Loucy (cell line): ENCODE measurements at regions not wholly inside any gene's neighbourhood (a gene's known extent, or its start where the extent isn't known, plus 50 kb on each side); places are given as distances from the start of the nearest gene placed in this dataset.
"Not testable (repeated sequence)": the region's sequence is repeated elsewhere in the genome, so short reads cannot be mapped to it uniquely, and the experiment has no call there.

Experiments
- H2AFZ ChIP-seq: fragments of 200-600 bp; sonication (generic); 2 replicates; pipeline ENCODE4 v1.6.0; 2016; ENCODE audit warnings: antibody characterized with exemption, mild to moderate bottlenecking, low read length, moderate library complexity
- H3F3A ChIP-seq: fragments of 200-600 bp; 2 replicates; pipeline ENCODE4 v1.6.0; 2016; ENCODE audit warnings: antibody characterized with exemption, low read depth, mild to moderate bottlenecking
- H3K27me3 ChIP-seq: fragments of 200-600 bp; sonication (generic); 2 replicates; pipeline ENCODE4 v1.6.1; 2014; ENCODE audit warnings: low read length, mild to moderate bottlenecking; ENCODE audit not compliant: insufficient read depth, poor library complexity, severe bottlenecking
- H3K36me3 ChIP-seq: fragments of 200-600 bp; sonication (generic); 2 replicates; pipeline ENCODE4 v1.6.1; 2016; ENCODE audit warnings: low read length; ENCODE audit not compliant: insufficient read depth
- H3K4me1 ChIP-seq: fragments of 200-600 bp; sonication (generic); 2 replicates; pipeline ENCODE4 v1.5.1; 2014; ENCODE audit warnings: low read length, mild to moderate bottlenecking; ENCODE audit not compliant: insufficient read depth, poor library complexity, severe bottlenecking
- H3K4me2 ChIP-seq: fragments of 200-600 bp; sonication (generic); 2 replicates; pipeline ENCODE4 v1.6.0; 2014; ENCODE audit warnings: antibody characterized with exemption, low read length, low read depth, mild to moderate bottlenecking; ENCODE audit not compliant: poor library complexity, severe bottlenecking
- H3K4me3 ChIP-seq: fragments of 200-600 bp; sonication (generic); 2 replicates; pipeline ENCODE4 v1.5.1; 2014; ENCODE audit warnings: low read length, mild to moderate bottlenecking, mixed read lengths; ENCODE audit not compliant: poor library complexity, severe bottlenecking
- H3K79me2 ChIP-seq: fragments of 200-600 bp; sonication (generic); 2 replicates; pipeline ENCODE4 v1.6.1; 2014; ENCODE audit warnings: low read length; ENCODE audit not compliant: insufficient read depth
- H3K9ac ChIP-seq: fragments of 200-600 bp; sonication (generic); 2 replicates; pipeline ENCODE4 v1.6.0; 2014; ENCODE audit warnings: mild to moderate bottlenecking, low read depth, low read length, moderate library complexity; ENCODE audit not compliant: poor library complexity, severe bottlenecking
- H3K9me2 ChIP-seq: fragments of 200-600 bp; sonication (generic); replicated peaks from 2 replicates; pipeline ENCODE4 v1.6.1; 2016; ENCODE audit warnings: low read depth, low read length, mixed read lengths
- H3K9me3 ChIP-seq: fragments of 200-600 bp; sonication (generic); 2 replicates; pipeline ENCODE4 v1.6.1; 2014; ENCODE audit warnings: mild to moderate bottlenecking, antibody characterized with exemption, low read length, low read depth; ENCODE audit not compliant: insufficient read depth
- H4K20me1 ChIP-seq: fragments of 200-600 bp; sonication (generic); 2 replicates; pipeline ENCODE4 v1.6.0; 2014; ENCODE audit warnings: antibody characterized with exemption, low read length, mild to moderate bottlenecking; ENCODE audit not compliant: insufficient read depth, poor library complexity, severe bottlenecking
- EZH2phosphoT487 ChIP-seq: fragments of 200-600 bp; IDR thresholded peaks from 2 replicates; pipeline ENCODE4 v1.6.1; 2018; ENCODE audit warnings: antibody characterized with exemption, mild to moderate bottlenecking, moderate library complexity, borderline replicate concordance
- TF ChIP-seq, protein P1 (sequence below): fragments of 200-600 bp; sonication (generic); conservative IDR thresholded peaks from 2 replicates; pipeline ENCODE4 v1.5.1; 2014; ENCODE audit warnings: mild to moderate bottlenecking, antibody characterized with exemption, low read length

DNA sequence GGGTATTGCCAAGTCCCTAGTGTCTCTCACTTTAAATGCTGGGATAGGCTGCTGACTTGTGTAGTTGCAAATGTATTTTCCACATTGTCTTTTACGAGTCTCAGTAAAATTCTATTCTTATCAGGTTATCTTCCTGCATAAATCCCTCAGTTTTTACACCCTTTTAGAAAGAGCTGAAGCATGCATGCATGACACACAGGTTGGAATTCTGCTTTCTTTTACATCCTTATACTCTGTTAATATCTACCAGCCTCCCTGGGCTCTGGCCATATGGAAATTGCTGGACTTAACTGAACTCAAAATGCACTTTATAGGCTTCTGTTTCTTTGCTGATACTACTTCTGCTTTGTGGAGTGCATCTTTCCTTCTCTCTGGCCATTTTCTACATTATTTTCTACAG, 477.4 kb downstream of the FRK start:
- TF ChIP-seq, protein P1, sequence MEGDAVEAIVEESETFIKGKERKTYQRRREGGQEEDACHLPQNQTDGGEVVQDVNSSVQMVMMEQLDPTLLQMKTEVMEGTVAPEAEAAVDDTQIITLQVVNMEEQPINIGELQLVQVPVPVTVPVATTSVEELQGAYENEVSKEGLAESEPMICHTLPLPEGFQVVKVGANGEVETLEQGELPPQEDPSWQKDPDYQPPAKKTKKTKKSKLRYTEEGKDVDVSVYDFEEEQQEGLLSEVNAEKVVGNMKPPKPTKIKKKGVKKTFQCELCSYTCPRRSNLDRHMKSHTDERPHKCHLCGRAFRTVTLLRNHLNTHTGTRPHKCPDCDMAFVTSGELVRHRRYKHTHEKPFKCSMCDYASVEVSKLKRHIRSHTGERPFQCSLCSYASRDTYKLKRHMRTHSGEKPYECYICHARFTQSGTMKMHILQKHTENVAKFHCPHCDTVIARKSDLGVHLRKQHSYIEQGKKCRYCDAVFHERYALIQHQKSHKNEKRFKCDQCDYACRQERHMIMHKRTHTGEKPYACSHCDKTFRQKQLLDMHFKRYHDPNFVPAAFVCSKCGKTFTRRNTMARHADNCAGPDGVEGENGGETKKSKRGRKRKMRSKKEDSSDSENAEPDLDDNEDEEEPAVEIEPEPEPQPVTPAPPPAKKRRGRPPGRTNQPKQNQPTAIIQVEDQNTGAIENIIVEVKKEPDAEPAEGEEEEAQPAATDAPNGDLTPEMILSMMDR: no peak
- TF ChIP-seq EZH2phosphoT487: no peak
- no peaks in the 10 kb centered on the region for H4K20me1 ChIP-seq
- no peaks in the 10 kb centered on the region for H3F3A ChIP-seq
- H3K9me2 ChIP-seq: no peaks in the 10 kb centered on the region
- no peaks in the 10 kb centered on the region for H3K79me2 ChIP-seq
- H3K4me1 ChIP-seq: no peaks in the 10 kb centered on the region
- H3K9ac ChIP-seq: no peak overlapping the region
- no peaks in the 10 kb centered on the region for H3K27me3 ChIP-seq
- no peak overlapping the region for H3K4me2 ChIP-seq
- no peak overlapping the region for H3K4me3 ChIP-seq
- no peak overlapping the region for H2AFZ ChIP-seq
- no peaks in the 10 kb centered on the region for H3K9me3 ChIP-seq
- H3K36me3 ChIP-seq: no peaks in the 10 kb centered on the region

DNA sequence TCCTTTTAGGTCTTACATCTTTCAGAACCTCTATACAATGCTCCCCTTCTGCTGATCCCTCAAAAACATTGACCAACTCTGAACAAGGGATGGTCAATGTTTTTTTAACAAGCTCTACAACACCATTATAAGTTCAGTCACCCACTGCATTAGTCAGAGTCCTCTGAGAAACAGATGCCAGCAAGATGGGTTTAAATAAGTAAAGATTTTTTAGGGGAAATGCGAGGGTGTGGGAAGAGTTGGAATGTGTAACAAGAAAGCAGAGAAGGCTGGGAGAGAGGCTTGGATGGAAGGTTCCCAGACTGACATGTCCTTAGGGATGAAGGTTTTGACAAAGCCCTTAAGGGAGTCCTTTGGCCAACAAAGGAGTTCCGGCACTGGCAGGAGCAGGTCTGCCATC, 478.3 kb downstream of the FRK start:
- no peaks in the 10 kb centered on the region for H3K79me2 ChIP-seq

DNA sequence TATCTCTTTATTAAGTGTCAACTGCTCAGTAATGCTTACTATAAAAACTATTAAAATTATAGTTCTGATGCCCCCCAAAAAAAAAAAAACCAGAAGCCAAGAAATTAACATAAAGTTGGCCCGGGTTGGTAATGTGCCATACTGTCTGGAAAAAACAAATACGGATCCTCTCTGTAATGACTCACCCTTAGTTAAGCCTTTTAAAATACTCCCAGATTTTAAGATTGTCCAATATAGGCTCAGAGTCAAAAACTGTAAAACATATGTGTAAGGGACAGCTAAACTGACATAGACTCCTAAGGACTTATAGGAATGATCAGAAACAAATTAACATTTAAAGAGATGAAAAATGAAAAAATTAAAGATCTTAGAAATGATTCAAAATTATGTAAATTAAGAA, 481.1 kb downstream of the FRK start:
- not testable (repeated sequence) for H3K9ac ChIP-seq, H3K4me3 ChIP-seq, H3K9me3 ChIP-seq, H4K20me1 ChIP-seq, H3K4me2 ChIP-seq, H3K9me2 ChIP-seq, H3K79me2 ChIP-seq, H3F3A ChIP-seq, H2AFZ ChIP-seq, H3K4me1 ChIP-seq, H3K36me3 ChIP-seq, H3K27me3 ChIP-seq

More for the DNA sequence above, 478.3 kb downstream of the FRK start:
- no peaks in the 10 kb centered on the region for H3F3A ChIP-seq
- H3K9me2 ChIP-seq: no peaks in the 10 kb centered on the region
- H3K4me3 ChIP-seq: no peak overlapping the region
- no peak overlapping the region for H2AFZ ChIP-seq
- H3K9ac ChIP-seq: no peak overlapping the region
- TF ChIP-seq, protein P1: no peak
- TF ChIP-seq EZH2phosphoT487: no peak
- no peaks in the 10 kb centered on the region for H3K36me3 ChIP-seq
- no peaks in the 10 kb centered on the region for H3K27me3 ChIP-seq
- H4K20me1 ChIP-seq: no peaks in the 10 kb centered on the region
- no peak overlapping the region for H3K4me2 ChIP-seq
- H3K4me1 ChIP-seq: no peaks in the 10 kb centered on the region
- no peaks in the 10 kb centered on the region for H3K9me3 ChIP-seq

DNA sequence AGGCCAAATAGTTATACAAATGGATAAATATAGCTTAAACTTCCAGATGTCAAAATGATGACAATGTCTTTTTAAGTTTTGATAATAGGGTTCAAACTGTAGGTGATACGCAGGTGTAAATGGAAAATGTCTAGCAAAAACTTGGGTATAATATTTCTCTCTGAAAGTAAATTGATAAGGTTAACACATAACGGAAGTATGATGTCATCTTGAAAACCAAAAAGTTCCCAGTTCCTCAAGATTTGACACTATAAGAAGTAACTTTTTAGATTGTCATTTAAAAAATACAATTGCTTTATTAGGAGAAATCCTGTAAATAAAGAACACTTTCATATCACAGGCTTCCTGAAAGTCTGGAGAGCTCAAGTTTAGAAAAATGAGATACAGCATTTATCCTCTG, 483.4 kb downstream of the FRK start:
- no peak overlapping the region for H3K4me2 ChIP-seq

More for the DNA sequence above, 483.4 kb downstream of the FRK start:
- TF ChIP-seq, protein P1: no peak
- no peak for TF ChIP-seq EZH2phosphoT487
- H3K4me3 ChIP-seq: no peak overlapping the region
- H3K4me1 ChIP-seq: no peaks in the 10 kb centered on the region
- no peak overlapping the region for H2AFZ ChIP-seq
- no peaks in the 10 kb centered on the region for H3K9me3 ChIP-seq
- no peaks in the 10 kb centered on the region for H3K36me3 ChIP-seq
- no peaks in the 10 kb centered on the region for H3K27me3 ChIP-seq
- H3K79me2 ChIP-seq: no peaks in the 10 kb centered on the region
- no peak overlapping the region for H3K9ac ChIP-seq
- no peaks in the 10 kb centered on the region for H3K9me2 ChIP-seq
- H3F3A ChIP-seq: no peaks in the 10 kb centered on the region
- no peaks in the 10 kb centered on the region for H4K20me1 ChIP-seq
